OCI-LY3 (cell line): ENCODE measurements at regions not wholly inside any gene's neighbourhood (a gene's known extent, or its start where the extent isn't known, plus 50 kb on each side); places are given as distances from the start of the nearest gene placed in this dataset.

Experiments
- H2AFZ ChIP-seq: fragments of 200-600, 300-600 bp; shearing (Covaris generic); 2 replicates; pipeline ENCODE4 v1.6.0; 2014; ENCODE audit warnings: antibody characterized with exemption, low read depth, low read length
- H3K27ac ChIP-seq: fragments of 200-600, 300-600 bp; sonication (generic); 2 replicates; pipeline ENCODE4 v1.5.1; 2014; ENCODE audit warnings: mild to moderate bottlenecking, low read length, moderate library complexity, mixed read lengths
- H3K27me3 ChIP-seq: fragments of 200-600, 300-600 bp; sonication (generic); 2 replicates; pipeline ENCODE4 v1.6.1; 2014; ENCODE audit warnings: low read depth, low read length, mixed read lengths
- H3K36me3 ChIP-seq: fragments of 200-600, 300-600 bp; sonication (generic); replicated peaks from 2 replicates; pipeline ENCODE3; 2014; ENCODE audit warnings: low read depth, low read length, mixed read lengths
- H3K4me1 ChIP-seq: fragments of 300-600, 200-600 bp; sonication (generic); 2 replicates; pipeline ENCODE4 v1.6.1; 2014; ENCODE audit warnings: low read length, mixed read lengths
- H3K4me2 ChIP-seq: fragments of 200-600, 300-600 bp; sonication (generic); 2 replicates; pipeline ENCODE4 v1.6.1; 2014; ENCODE audit warnings: low read length, mixed read lengths
- H3K4me3 ChIP-seq: fragments of 300-600, 200-600 bp; sonication (generic); 2 replicates; pipeline ENCODE4 v1.5.1; 2014; ENCODE audit warnings: antibody characterized with exemption, mild to moderate bottlenecking, low read length, moderate library complexity
- H3K79me2 ChIP-seq: fragments of 300-600, 200-600 bp; shearing (Covaris generic); 2 replicates; pipeline ENCODE4 v1.6.1; 2014; ENCODE audit warnings: mild to moderate bottlenecking, low read length, mixed read lengths
- H3K9ac ChIP-seq: fragments of 300-600, 200-600 bp; shearing (Covaris generic); 2 replicates; pipeline ENCODE4 v1.6.0; 2014; ENCODE audit warnings: mild to moderate bottlenecking, low read length, moderate library complexity
- H3K9me3 ChIP-seq: fragments of 200-600, 300-600 bp; shearing (Covaris generic); 2 replicates; pipeline ENCODE4 v1.6.1; 2014; ENCODE audit warnings: low read length, mixed read lengths; ENCODE audit not compliant: insufficient read depth
- H4K20me1 ChIP-seq: fragments of 200-600, 300-600 bp; sonication (generic); 2 replicates; pipeline ENCODE4 v1.6.1; 2016; ENCODE audit warnings: low read length, mixed read lengths; ENCODE audit not compliant: insufficient read depth
- EZH2phosphoT487 ChIP-seq: fragments of 200-600 bp; shearing (Covaris generic); IDR thresholded peaks from 2 replicates; pipeline ENCODE4 v1.6.1; 2018; ENCODE audit warnings: antibody characterized with exemption, mixed run types, low read depth
- TF ChIP-seq, protein P1 (sequence below): fragments of 200-600, 300-600 bp; sonication (generic); IDR thresholded peaks from 2 replicates; pipeline ENCODE4 v1.5.1; 2014; ENCODE audit warnings: antibody characterized with exemption, low read length, low read depth

DNA sequence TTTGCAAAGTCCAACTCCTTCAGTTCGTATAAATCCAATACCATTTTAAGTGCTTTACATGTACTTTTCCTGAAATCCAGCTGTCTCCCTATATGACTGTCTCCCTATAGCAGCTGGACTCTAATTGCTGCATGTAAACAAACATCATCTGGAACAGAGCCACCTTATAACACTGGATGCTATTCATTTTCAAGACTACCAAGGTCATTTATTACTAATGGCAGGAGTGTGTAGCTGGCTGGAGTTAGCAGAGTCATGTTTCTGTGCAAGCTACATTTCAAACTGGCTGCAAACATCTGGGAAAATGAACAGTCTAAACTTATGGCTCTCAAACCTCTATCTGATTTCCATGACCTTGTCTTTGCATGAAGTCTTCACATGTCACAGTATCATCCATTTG lies 575.2 kb downstream of the PIK3C3 start:
- no peak overlapping the region for H3K4me2 ChIP-seq
- no peaks in the 10 kb centered on the region for H3K79me2 ChIP-seq
- no peaks in the 10 kb centered on the region for H3K36me3 ChIP-seq
- no peaks in the 10 kb centered on the region for H3K4me1 ChIP-seq
- TF ChIP-seq EZH2phosphoT487, result no peak
- TF ChIP-seq, protein P1, sequence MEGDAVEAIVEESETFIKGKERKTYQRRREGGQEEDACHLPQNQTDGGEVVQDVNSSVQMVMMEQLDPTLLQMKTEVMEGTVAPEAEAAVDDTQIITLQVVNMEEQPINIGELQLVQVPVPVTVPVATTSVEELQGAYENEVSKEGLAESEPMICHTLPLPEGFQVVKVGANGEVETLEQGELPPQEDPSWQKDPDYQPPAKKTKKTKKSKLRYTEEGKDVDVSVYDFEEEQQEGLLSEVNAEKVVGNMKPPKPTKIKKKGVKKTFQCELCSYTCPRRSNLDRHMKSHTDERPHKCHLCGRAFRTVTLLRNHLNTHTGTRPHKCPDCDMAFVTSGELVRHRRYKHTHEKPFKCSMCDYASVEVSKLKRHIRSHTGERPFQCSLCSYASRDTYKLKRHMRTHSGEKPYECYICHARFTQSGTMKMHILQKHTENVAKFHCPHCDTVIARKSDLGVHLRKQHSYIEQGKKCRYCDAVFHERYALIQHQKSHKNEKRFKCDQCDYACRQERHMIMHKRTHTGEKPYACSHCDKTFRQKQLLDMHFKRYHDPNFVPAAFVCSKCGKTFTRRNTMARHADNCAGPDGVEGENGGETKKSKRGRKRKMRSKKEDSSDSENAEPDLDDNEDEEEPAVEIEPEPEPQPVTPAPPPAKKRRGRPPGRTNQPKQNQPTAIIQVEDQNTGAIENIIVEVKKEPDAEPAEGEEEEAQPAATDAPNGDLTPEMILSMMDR, result no peak
- H2AFZ ChIP-seq, result no peak overlapping the region
- H3K4me3 ChIP-seq, result no peak overlapping the region
- no peaks in the 10 kb centered on the region for H3K9me3 ChIP-seq
- no peaks in the 10 kb centered on the region for H3K27me3 ChIP-seq
- no peaks in the 10 kb centered on the region for H4K20me1 ChIP-seq
- H3K9ac ChIP-seq, result no peak overlapping the region
- H3K27ac ChIP-seq, result no peak overlapping the region

DNA sequence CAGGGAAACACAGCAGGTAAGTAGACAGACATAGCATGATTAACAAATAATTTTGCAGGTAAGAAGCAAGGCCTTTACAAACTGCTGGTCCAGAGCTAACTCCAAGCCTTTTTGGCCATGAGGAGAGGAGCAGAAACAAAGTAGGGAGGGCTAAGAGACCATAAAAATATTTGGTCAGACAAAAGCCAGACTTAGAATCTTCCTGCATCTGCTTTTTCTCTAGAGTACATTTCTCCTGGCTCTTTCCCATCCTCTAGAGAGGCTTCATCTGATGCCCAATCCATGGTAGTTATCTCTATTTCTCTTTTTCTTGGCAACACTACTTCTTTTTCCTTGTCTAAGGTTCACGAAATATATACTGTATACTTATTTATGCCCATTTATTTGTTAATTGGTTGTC lies 577.1 kb downstream of the PIK3C3 start:
- Histone ChIP-seq H3K4me1 (no peaks in the 10 kb centered on the region), H2AFZ (no peak overlapping the region), H3K79me2 (no peaks in the 10 kb centered on the region), H4K20me1 (no peaks in the 10 kb centered on the region), H3K27ac (no peak overlapping the region), H3K4me2 (no peak overlapping the region), H3K4me3 (no peak overlapping the region), H3K27me3 (no peaks in the 10 kb centered on the region), H3K9ac (no peak overlapping the region), H3K36me3 (no peaks in the 10 kb centered on the region), H3K9me3 (no peaks in the 10 kb centered on the region)
- no peak for TF ChIP-seq EZH2phosphoT487
- TF ChIP-seq, protein P1, result no peak

DNA sequence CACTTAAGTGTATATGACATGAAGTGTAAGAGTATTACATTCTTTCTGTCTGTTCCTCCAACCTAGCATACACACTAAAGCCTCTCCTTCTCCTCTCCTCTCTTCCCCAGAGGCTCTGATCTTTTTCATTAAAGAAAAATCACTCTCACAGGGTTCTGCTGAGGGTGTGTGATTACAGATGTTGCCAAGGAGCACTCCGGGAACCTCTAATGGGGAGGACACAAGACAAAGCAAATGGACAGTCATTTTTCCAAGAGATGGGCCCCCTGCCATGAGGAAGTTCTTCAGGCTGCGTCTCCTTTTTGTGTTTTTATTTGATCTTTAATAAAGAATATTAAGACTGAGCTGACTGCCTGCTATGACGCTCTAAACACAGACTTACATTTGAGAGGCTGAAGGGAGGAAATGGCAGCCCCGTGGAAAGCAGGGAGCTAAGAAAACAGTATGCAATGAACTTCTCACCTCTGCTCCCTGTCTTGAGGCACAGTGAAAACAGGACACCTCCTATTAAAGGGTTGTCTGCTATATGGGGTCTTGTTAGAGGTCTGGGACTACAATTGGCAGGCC lies 578.1 kb downstream of the PIK3C3 start:
- Histone ChIP-seq H3K27me3 (no peaks in the 10 kb centered on the region), H3K9me3 (no peaks in the 10 kb centered on the region), H3K4me2 (no peak overlapping the region), H3K27ac (no peak overlapping the region), H4K20me1 (no peaks in the 10 kb centered on the region), H2AFZ (no peak overlapping the region), H3K9ac (no peak overlapping the region), H3K4me3 (no peak overlapping the region), H3K4me1 (peaks cover 9% of the 10 kb centered on the region), H3K79me2 (no peaks in the 10 kb centered on the region), H3K36me3 (no peaks in the 10 kb centered on the region)
- TF ChIP-seq EZH2phosphoT487, result no peak
- TF ChIP-seq, protein P1, result no peak

DNA sequence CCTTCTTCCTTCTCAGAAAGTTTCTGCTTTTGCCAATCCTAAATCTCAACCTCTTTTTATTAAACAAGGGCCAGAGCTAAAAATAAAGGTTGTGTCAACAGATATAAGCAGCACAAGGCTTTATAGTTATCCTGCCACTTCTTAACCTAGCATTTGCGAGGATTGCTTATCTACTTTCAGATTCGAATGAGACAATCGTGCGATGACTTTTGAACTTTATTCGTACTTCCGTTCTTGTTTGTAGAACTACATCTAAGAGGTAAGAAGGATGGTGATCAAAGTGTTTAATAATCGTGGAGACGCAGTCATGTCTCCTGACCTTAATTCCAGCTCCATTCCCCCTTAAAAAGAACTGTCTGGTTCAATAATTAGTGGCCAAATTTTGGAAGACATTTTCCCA lies 578.6 kb downstream of the PIK3C3 start:
- TF ChIP-seq, protein P1, result no peak
- TF ChIP-seq EZH2phosphoT487, result no peak
- H2AFZ ChIP-seq, result no peak overlapping the region
- no peak overlapping the region for H3K9ac ChIP-seq

More for the DNA sequence above, 578.6 kb downstream of the PIK3C3 start:
- no peak overlapping the region for H3K4me3 ChIP-seq
- no peak overlapping the region for H3K4me2 ChIP-seq
- no peaks in the 10 kb centered on the region for H3K36me3 ChIP-seq
- H3K4me1 ChIP-seq, result peaks cover 14% of the 10 kb centered on the region
- H3K79me2 ChIP-seq, result no peaks in the 10 kb centered on the region
- no peak overlapping the region for H3K27ac ChIP-seq
- H3K9me3 ChIP-seq, result no peaks in the 10 kb centered on the region
- H4K20me1 ChIP-seq, result no peaks in the 10 kb centered on the region
- no peaks in the 10 kb centered on the region for H3K27me3 ChIP-seq
